H54 (cell line): ENCODE measurements at regions not wholly inside any gene's neighbourhood (a gene's known extent, or its start where the extent isn't known, plus 50 kb on each side); places are given as distances from the start of the nearest gene placed in this dataset.

Experiments
- DNase-seq: peaks from one replicate; pipeline ENCODE4 v3.0.0; 2011; ENCODE audit warnings: low spot score, mixed read lengths; ENCODE audit not compliant: insufficient read length
- FAIRE-seq: peaks from 3 replicates; lab custom pipeline; 2011; peaks lifted over from hg19 to GRCh38; lab: Jason Lieb, UNC
- POLR2A ChIP-seq: IDR thresholded peaks from 2 replicates; pipeline ENCODE4 v1.6.1; 2011; ENCODE audit warnings: low read depth, mild to moderate bottlenecking, low read length

DNA sequence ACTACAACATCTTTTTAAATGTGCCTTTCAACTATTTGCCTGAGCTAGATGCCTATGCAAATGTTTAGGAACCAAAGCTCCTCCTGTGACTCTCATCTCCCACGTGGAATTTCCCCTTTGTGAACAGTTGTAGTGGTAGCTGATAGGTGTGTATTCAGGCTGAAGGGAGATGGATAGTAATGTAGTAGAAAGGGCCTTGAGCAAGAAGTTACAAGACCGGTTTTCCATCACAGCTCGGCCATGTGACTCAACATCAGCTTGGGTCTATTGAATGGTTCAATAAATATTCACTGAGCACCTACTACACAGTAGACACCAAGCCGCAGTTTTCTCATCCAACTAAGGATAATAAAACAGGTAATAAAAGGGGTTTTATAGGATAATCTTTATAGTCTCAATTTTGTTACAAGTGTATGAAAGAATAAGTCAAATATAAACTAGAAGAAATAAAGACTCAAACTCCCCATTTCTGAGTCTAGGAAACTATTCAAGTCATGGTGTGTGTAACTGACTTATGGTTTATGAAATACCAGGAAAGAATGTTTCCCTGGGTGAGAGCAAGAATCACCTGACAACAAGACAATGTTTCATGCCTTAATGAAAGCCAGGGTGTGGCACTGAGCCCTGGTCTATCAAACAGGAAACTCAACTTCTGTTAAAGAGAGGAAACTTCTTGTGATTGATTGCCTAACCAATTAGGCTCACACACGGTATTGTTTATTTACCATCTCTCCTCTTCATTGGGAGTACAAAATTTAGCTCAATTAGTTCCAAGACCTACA is 187.1 kb upstream of the SPEF2 start:
- TF ChIP-seq POLR2A: no peak
- DNase-seq (no peak), FAIRE-seq (no peak)

- DNase-seq: no peak
- TF ChIP-seq POLR2A: no peak
- no peak for FAIRE-seq
Observed at GRCh38 chr5:35420200-35420599, 189.9 kb upstream of the PRLR start.

DNA sequence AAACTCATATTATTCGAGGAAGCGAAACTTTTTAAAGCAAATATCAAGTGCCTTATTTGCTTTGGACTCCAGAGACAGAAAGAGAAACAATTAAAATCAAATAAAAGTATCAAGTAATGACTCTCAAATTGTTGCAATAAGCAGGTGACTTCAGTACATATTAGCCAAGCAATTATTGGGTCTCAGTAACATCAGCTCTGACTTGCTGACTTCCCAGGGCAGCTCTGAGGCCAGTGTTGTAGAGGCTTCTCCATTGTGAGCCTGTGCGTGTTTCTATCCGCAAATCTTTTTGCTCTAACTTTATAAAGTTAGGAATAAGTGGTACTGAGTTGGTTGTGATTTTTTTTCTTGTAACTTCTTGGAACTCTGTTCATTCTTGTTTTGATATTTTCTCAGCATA is 186.8 kb upstream of the PRLR start:
- FAIRE-seq (no peak), DNase-seq (no peak)
- no peak for TF ChIP-seq POLR2A

- no peak for TF ChIP-seq POLR2A
- DNase-seq (no peak), FAIRE-seq (no peak)
Observed at GRCh38 chr5:35416217-35416988, 186.1 kb upstream of the PRLR start.

DNA sequence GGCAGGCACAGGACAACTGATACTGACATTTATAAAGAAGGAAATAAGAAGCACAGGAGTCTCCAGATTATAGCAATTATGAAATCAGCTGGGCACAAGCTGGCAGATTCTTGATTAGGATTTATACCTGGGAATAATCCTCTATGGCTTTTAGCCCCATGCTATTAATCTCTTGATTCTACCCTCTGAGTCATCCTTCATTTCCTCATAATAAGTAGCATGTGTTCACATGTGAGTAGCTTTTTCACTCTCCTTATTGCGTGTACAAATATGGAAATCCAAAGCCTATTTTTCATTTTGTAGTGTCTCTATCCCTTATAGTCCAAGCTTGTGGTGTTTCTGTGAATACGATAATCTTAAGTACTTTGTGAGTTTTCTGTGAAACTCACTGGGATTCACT is 185.0 kb upstream of the PRLR start:
- DNase-seq: no peak
- no peak for FAIRE-seq
- no peak for TF ChIP-seq POLR2A

DNA sequence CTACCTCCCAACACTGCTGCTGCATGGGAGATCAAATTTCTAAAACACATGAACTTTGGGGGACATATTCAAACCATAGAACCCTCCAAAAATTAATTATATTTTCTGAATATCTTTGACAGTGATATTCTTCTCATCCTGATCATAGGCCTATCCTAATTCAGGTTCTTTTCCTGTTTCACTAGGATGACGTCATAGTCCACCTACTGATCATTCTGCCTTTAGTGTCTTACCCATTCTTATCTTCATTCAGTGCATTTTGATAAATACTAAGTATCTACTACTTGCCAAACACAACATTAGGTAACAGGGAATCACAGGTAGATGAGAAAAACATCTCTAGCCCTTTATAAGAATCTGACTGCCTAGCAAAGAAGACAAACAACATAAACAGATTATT is 179.1 kb upstream of the PRLR start:
- no peak for TF ChIP-seq POLR2A
- no peak for DNase-seq
- FAIRE-seq: no peak

DNA sequence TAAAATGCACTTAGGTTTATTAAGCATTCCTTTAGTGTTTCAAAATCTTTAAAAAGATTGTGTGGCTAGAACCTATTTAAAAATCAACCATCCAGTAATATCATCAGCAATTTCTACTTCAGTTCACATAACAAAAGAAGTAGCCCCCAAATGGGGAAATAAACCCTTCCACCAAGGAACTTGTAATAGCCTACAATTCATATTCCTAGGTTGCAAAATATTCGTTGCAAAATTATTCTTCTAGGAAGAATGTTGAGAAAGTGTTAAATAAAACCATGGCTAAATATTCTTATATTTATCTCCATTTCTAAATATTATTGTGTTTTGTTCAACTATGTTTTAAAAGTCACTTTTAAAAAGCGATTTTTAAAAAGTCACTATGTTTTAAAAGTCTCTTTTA is 177.9 kb upstream of the PRLR start:
- no peak for FAIRE-seq
- DNase-seq: no peak
- TF ChIP-seq POLR2A: no peak

- TF ChIP-seq POLR2A: no peak
- FAIRE-seq (no peak), DNase-seq (no peak)
Observed at GRCh38 chr5:35407697-35408096, 177.4 kb upstream of the PRLR start.

GRCh38 chr5:35405938-35406337 is 175.7 kb upstream of the PRLR start:
- TF ChIP-seq POLR2A: no peak
- DNase-seq (no peak), FAIRE-seq (no peak)

- FAIRE-seq (no peak), DNase-seq (no peak)
- TF ChIP-seq POLR2A: no peak
Observed at GRCh38 chr5:35404701-35405100, 174.4 kb upstream of the PRLR start.

DNA sequence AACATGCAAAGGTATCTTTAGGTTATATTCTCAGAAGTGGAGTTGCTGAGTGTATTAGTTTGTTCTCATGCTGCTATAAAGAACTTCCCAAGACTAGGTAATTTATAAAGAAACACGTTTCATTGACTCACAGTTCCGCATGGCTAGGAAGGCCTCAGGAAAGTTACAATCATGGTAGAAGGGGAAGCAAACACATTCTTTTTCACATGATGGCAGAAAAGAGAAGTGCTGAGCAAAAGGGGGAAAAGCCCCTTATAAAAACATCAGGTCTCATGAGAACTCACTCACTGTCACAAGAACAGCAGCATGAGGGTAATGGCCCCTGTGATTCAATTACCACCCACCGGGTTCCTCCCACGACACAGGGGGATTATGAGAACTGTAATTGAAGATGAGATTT is 163.6 kb upstream of the PRLR start:
- FAIRE-seq (no peak), DNase-seq (no peak)
- TF ChIP-seq POLR2A: no peak

DNA sequence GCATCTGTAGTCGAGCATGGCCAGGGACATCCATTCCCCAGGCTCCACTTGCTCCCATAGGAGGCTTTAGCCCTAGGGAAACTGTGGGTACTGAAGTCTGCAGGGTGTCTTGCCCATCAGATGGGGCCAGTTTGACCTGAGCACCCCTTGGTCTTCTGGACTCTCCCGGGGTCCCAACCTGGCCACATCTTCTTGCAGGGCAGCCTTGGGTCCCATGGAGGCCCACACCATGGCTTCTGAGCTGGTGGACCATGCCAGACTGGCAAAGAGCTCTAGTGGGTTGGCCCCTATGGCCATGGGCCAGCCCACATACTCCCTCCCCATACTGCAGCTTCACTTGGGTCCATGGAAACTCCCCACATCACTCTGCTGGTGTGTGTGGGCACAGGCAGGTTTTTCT is 154.4 kb upstream of the PRLR start:
- DNase-seq: no peak
- FAIRE-seq: no peak
- TF ChIP-seq POLR2A: no peak

- DNase-seq (no peak), FAIRE-seq (no peak)
- TF ChIP-seq POLR2A: no peak
Observed at GRCh38 chr5:35383041-35383440, 152.8 kb upstream of the PRLR start.

- no peak for TF ChIP-seq POLR2A
- FAIRE-seq: no peak
Observed at GRCh38 chr5:35377653-35378052, 147.4 kb upstream of the PRLR start.

DNA sequence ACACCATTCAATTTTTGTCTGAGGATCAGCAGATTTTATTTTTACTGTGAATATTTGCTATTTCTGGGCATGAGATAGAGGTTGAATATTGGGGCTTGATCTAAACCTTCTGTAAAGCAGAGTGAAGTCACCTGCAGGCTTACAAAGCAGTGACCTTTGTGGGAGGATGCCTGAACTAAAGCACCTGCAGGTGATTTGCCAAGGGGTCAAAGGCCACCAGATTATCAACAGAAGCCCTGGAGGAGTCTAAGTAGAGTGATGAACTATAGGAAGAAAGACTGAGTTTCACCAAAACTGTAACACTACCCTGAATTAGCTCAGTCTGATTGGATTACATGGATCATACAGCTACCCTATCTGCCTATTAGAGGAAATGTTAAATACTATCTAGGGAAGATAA is 144.3 kb upstream of the PRLR start:
- FAIRE-seq (no peak), DNase-seq (no peak)
- no peak for TF ChIP-seq POLR2A

More at GRCh38 chr5:35377653-35378052, 147.4 kb upstream of the PRLR start:
- DNase-seq: no peak
